Caco-2 (cell line): ENCODE measurements at regions not wholly inside any gene's neighbourhood (a gene's known extent, or its start where the extent isn't known, plus 50 kb on each side); places are given as distances from the start of the nearest gene placed in this dataset.

ENCODE experiments used
- BruUV-seq: library from RNA; stranded (reverse); fragments of 400-500 nt; replicated peaks from 2 replicates; lab custom pipeline; 2021; lab: Mats Ljungman, UMichigan
- CTCF ChIA-PET: fragments of 300-600 bp; sonication (Branson Sonifier 250); formaldehyde crosslinking; loops from one replicate; lab custom pipeline; 2022; ENCODE audit warnings: antibody characterized with exemption; lab: Charles Lee
- POLR2A ChIA-PET: fragments of 300-600 bp; sonication (Branson Sonifier 250); formaldehyde crosslinking; loops from one replicate; lab custom pipeline; 2022; ENCODE audit warnings: antibody characterized with exemption; lab: Charles Lee
- DNase-seq, 2 experiments: peaks; one replicate each; pipeline versions ENCODE4 v3.0.0 to v3.0.0-alpha.2; 2020 to 2022
- H3K27me3 ChIP-seq: replicated peaks from 2 replicates; pipeline ENCODE4 v1.6.0; 2011; ENCODE audit warnings: low read length; ENCODE audit not compliant: control insufficient read depth, insufficient read depth
- H3K36me3 ChIP-seq: 2 replicates; pipeline ENCODE4 v1.5.1; 2011; ENCODE audit warnings: low read length; ENCODE audit not compliant: control insufficient read depth, insufficient read depth
- H3K4me1 ChIP-seq: fragments of 250-450 bp; sonication (Bioruptor Pico); 2 replicates; pipeline ENCODE4 v1.5.1; 2020; ENCODE audit warnings: mild to moderate bottlenecking
- H3K4me3 ChIP-seq: 2 replicates; pipeline ENCODE4 v1.5.1; 2011; ENCODE audit warnings: low read depth, mild to moderate bottlenecking, control low read depth, low read length
- H3K9me3 ChIP-seq: fragments of 250-450 bp; sonication (Bioruptor Pico); 2 replicates; pipeline ENCODE4 v1.5.1; 2020; ENCODE audit warnings: mild to moderate bottlenecking, moderate library complexity
- H3K27ac Mint-ChIP-seq: one replicate; pipeline ENCODE4 v1.8.0; 2022; ENCODE audit warnings: mixed read lengths; ENCODE audit not compliant: unreplicated experiment
- H3K27me3 Mint-ChIP-seq: one replicate; pipeline ENCODE4 v1.8.0; 2022; ENCODE audit warnings: mixed read lengths; ENCODE audit not compliant: insufficient read depth, unreplicated experiment
- H3K36me3 Mint-ChIP-seq: one replicate; pipeline ENCODE4 v1.8.0; 2022; ENCODE audit warnings: mild to moderate bottlenecking, mixed read lengths; ENCODE audit not compliant: insufficient read depth, unreplicated experiment
- H3K4me1 Mint-ChIP-seq: one replicate; pipeline ENCODE4 v1.8.0; 2022; ENCODE audit warnings: low read depth, mixed read lengths; ENCODE audit not compliant: unreplicated experiment
- H3K4me3 Mint-ChIP-seq: one replicate; pipeline ENCODE4 v1.8.0; 2022; ENCODE audit warnings: mild to moderate bottlenecking, moderate library complexity, mixed read lengths; ENCODE audit not compliant: unreplicated experiment
- H3K9me3 Mint-ChIP-seq: one replicate; pipeline ENCODE4 v1.8.0; 2022; ENCODE audit warnings: mixed read lengths; ENCODE audit not compliant: unreplicated experiment
- intact Hi-C: fragments of 100-400 bp; cut with micrococcal nuclease; formaldehyde crosslinking; loops from one replicate; pipeline ENCODE4 v1.10.0; 2022; ENCODE audit not compliant: unreplicated experiment
- TF ChIP-seq, protein P1 (sequence below), 2 experiments: fragments of 200-600 bp in 1 of 2; IDR thresholded peaks; 1 replicate in 1 of 2; 2 replicates in 1 of 2; pipeline versions ENCODE4 v1.5.1 to v1.8.0; 2011 to 2022; ENCODE audit warnings: antibody characterized with exemption in 1 of 2, control low read depth in 1 of 2, inconsistent platforms in 1 of 2, low read depth in 1 of 2, low read length in 1 of 2, mild to moderate bottlenecking in 1 of 2, moderate library complexity in 1 of 2; ENCODE audit not compliant: insufficient read depth in 1 of 2, severe bottlenecking in 1 of 2, unreplicated experiment in 1 of 2

DNA sequence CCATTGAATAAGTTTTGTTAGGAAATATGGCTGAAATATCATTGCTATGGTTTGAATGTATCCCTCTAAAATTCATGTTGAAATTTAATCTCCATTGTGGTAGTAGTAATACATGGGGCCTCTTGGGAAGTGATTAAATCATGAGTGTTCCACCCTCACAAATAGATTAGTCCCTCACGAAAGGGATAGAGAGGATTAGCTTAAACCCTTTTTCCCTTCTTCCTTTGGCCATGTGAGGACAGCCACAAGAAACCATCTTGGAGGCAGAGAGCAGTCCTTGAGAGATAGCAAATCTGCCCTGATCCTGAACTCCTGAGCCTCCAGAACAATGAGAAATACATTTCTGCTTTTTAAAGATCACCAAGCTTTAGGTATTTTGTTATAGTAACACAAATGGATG lies 274.2 kb downstream of the CDH19 start:
- no peaks in the 10 kb centered on the region for H3K27me3 ChIP-seq
- no peak overlapping the region for H3K4me3 ChIP-seq
- H3K4me1 ChIP-seq, result no peaks in the 10 kb centered on the region
- intact Hi-C loops, result no loop called here
- no peaks in the 10 kb centered on the region for H3K36me3 ChIP-seq
- Mint-ChIP-seq H3K4me3 (no peak overlapping the region), H3K27ac (no peak overlapping the region), H3K36me3 (no peaks in the 10 kb centered on the region), H3K9me3 (no peaks in the 10 kb centered on the region), H3K27me3 (no peaks in the 10 kb centered on the region), H3K4me1 (no peaks in the 10 kb centered on the region)
- TF ChIP-seq, protein P1, sequence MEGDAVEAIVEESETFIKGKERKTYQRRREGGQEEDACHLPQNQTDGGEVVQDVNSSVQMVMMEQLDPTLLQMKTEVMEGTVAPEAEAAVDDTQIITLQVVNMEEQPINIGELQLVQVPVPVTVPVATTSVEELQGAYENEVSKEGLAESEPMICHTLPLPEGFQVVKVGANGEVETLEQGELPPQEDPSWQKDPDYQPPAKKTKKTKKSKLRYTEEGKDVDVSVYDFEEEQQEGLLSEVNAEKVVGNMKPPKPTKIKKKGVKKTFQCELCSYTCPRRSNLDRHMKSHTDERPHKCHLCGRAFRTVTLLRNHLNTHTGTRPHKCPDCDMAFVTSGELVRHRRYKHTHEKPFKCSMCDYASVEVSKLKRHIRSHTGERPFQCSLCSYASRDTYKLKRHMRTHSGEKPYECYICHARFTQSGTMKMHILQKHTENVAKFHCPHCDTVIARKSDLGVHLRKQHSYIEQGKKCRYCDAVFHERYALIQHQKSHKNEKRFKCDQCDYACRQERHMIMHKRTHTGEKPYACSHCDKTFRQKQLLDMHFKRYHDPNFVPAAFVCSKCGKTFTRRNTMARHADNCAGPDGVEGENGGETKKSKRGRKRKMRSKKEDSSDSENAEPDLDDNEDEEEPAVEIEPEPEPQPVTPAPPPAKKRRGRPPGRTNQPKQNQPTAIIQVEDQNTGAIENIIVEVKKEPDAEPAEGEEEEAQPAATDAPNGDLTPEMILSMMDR (IDR thresholded peaks at IDR 0.05; ENCODE audit: insufficient read depth in 1 of 2, low read depth in 1 of 2, low read length in 1 of 2, severe bottlenecking in 1 of 2, unreplicated experiment in 1 of 2), result no peak
- no TSS peak for BruUV-seq
- H3K9me3 ChIP-seq, result no peaks in the 10 kb centered on the region
- ChIA-PET CTCF (no interaction called here), POLR2A (no interaction called here)
- DNase-seq, result no peak

GRCh38 chr18:66328296-66328878 lies 275.5 kb downstream of the CDH19 start:
- no peaks in the 10 kb centered on the region for H3K36me3 Mint-ChIP-seq
- H3K4me1 Mint-ChIP-seq, result no peaks in the 10 kb centered on the region
- no peak overlapping the region for H3K27ac Mint-ChIP-seq
- POLR2A ChIA-PET, result no interaction called here
- DNase-seq, result no peak
- no peaks in the 10 kb centered on the region for H3K36me3 ChIP-seq
- H3K27me3 ChIP-seq, result no peaks in the 10 kb centered on the region
- H3K4me1 ChIP-seq, result no peaks in the 10 kb centered on the region
- no peaks in the 10 kb centered on the region for H3K27me3 Mint-ChIP-seq
- intact Hi-C loops, result no loop called here
- H3K4me3 Mint-ChIP-seq, result no peak overlapping the region
- no peaks in the 10 kb centered on the region for H3K9me3 Mint-ChIP-seq
- no peaks in the 10 kb centered on the region for H3K9me3 ChIP-seq
- no TSS peak for BruUV-seq
- no peak overlapping the region for H3K4me3 ChIP-seq
- CTCF ChIA-PET, result no interaction called here
- TF ChIP-seq, protein P1 (IDR thresholded peaks at IDR 0.05; ENCODE audit: insufficient read depth in 1 of 2, low read depth in 1 of 2, low read length in 1 of 2, severe bottlenecking in 1 of 2, unreplicated experiment in 1 of 2), result no peak

DNA sequence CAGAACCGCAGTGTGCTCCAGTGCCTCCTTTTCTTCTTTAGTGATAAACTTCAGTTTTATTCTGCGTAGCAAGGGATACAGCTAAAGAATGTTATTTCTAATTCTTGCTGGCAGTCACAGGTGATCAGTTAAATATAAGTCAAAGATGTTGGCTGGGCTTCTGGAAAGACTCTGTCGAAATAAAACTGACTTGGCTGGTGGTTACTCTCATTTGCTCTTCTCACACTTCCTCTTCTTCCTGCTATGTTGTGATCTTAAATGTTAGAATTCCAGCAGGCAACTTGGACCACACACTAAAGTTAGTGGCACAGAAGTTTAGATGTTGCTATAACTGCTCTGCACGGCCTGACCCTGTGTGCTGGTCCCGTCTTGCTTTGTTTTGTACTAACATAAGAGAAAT lies 278.6 kb downstream of the CDH19 start:
- no peak for DNase-seq
- Mint-ChIP-seq H3K4me1 (no peaks in the 10 kb centered on the region), H3K36me3 (no peaks in the 10 kb centered on the region), H3K27me3 (no peaks in the 10 kb centered on the region), H3K9me3 (no peaks in the 10 kb centered on the region), H3K4me3 (no peak overlapping the region), H3K27ac (no peak overlapping the region)
- intact Hi-C loops, result no loop called here
- Histone ChIP-seq H3K4me3 (no peak overlapping the region), H3K9me3 (no peaks in the 10 kb centered on the region), H3K36me3 (no peaks in the 10 kb centered on the region), H3K27me3 (no peaks in the 10 kb centered on the region), H3K4me1 (no peaks in the 10 kb centered on the region)
- BruUV-seq, result no TSS peak
- ChIA-PET POLR2A (no interaction called here), CTCF (no interaction called here)
- TF ChIP-seq, protein P1 (IDR thresholded peaks at IDR 0.05; ENCODE audit: insufficient read depth in 1 of 2, low read depth in 1 of 2, low read length in 1 of 2, severe bottlenecking in 1 of 2, unreplicated experiment in 1 of 2), result no peak
